DND-41 (cell line): ENCODE measurements at regions not wholly inside any gene's neighbourhood (a gene's known extent, or its start where the extent isn't known, plus 50 kb on each side); places are given as distances from the start of the nearest gene placed in this dataset.

Experiments used
- CTCF ChIP-seq: IDR thresholded peaks from 2 replicates; pipeline ENCODE4 v1.5.1; 2012; ENCODE audit warnings: borderline replicate concordance, low read length, moderate library complexity, mild to moderate bottlenecking; ENCODE audit not compliant: poor library complexity, severe bottlenecking; ENCODE audit errors: extremely low read depth
- EZH2 ChIP-seq: IDR thresholded peaks from 3 replicates; pipeline ENCODE4 v1.6.1; 2012; ENCODE audit warnings: borderline replicate concordance, low read depth, mild to moderate bottlenecking, moderate library complexity, low read length, inconsistent platforms; ENCODE audit not compliant: severe bottlenecking

- TF ChIP-seq CTCF (no peak), EZH2 (no peak)
These were observed 489.0 kb upstream of the ANKRD30A start for GRCh38 chr10:36636285-36636839.
